K562 (cell line): ENCODE measurements at regions not wholly inside any gene's neighbourhood (a gene's known extent, or its start where the extent isn't known, plus 50 kb on each side); places are given as distances from the start of the nearest gene placed in this dataset.

Experiments
- BRD9 ChIP-seq: fragments of 450-650 bp; IDR thresholded peaks from 2 replicates; pipeline ENCODE4 v1.6.1; 2018; ENCODE audit warnings: low read depth; ENCODE audit not compliant: partially characterized antibody
- CBFB ChIP-seq: sonication (generic); formaldehyde crosslinking; IDR thresholded peaks from 2 replicates; pipeline ENCODE4 v1.4.0; 2020; ENCODE audit warnings: mild to moderate bottlenecking, missing genetic modification reagents
- CTBP1 ChIP-seq: fragments of 450-650 bp; IDR thresholded peaks from 2 replicates; pipeline ENCODE4 v1.6.1; 2016; ENCODE audit warnings: borderline replicate concordance
- EZH2 ChIP-seq: IDR thresholded peaks from 2 replicates; pipeline ENCODE4 v1.6.1; 2012; ENCODE audit warnings: low read depth, mild to moderate bottlenecking, inconsistent platforms, low read length, borderline replicate concordance
- FOXM1 ChIP-seq, 2 experiments: fragments of 450-650 bp in 1 of 2; sonication (generic) in 1 of 2; formaldehyde crosslinking in 1 of 2; IDR thresholded peaks; 2 replicates each; pipeline versions ENCODE4 v1.6.1 to v1.9.0; 2017 to 2022; ENCODE audit warnings: low read depth in 2 of 2, mild to moderate bottlenecking in 2 of 2, missing genetic modification reagents in 1 of 2, moderate library complexity in 1 of 2
- MAZ ChIP-seq, 2 experiments: fragments of 450-650 bp in 1 of 2; sonication (generic) in 1 of 2; formaldehyde crosslinking; IDR thresholded peaks in 1 of 2; conservative IDR thresholded peaks in 1 of 2; 2 replicates each; pipeline versions ENCODE4 v1.4.0 to v1.5.0; 2020; ENCODE audit warnings: mild to moderate bottlenecking in 1 of 2, missing genetic modification reagents in 1 of 2
- MTA1 ChIP-seq: fragments of 450-650 bp; IDR thresholded peaks from 2 replicates; pipeline ENCODE4 v1.6.1; 2017; ENCODE audit warnings: borderline replicate concordance
- NFE2L1 ChIP-seq: fragments of 450-650 bp; IDR thresholded peaks from 2 replicates; pipeline ENCODE4 v1.6.1; 2016; ENCODE audit warnings: missing genetic modification characterization, low read depth, mild to moderate bottlenecking, missing compliant biosample characterization, moderate library complexity, borderline replicate concordance
- PTRF ChIP-seq: fragments of 450-650 bp; IDR thresholded peaks from 2 replicates; pipeline ENCODE4 v1.6.1; 2016; ENCODE audit warnings: mild to moderate bottlenecking, missing genetic modification characterization, missing compliant biosample characterization
- RNF2 ChIP-seq: sonication (generic); IDR thresholded peaks from 2 replicates; pipeline ENCODE4 v1.6.1; 2016
- STAG1 ChIP-seq: sonication (generic); formaldehyde crosslinking; IDR thresholded peaks from 2 replicates; pipeline ENCODE4 v1.5.0; 2020; ENCODE audit warnings: missing genetic modification reagents, borderline replicate concordance
- TEAD4 ChIP-seq, 2 experiments: sonication (generic) in 1 of 2; formaldehyde crosslinking in 1 of 2; IDR thresholded peaks; 2 replicates each; pipeline versions ENCODE4 v1.6.1 to v1.8.0; 2012 to 2022; ENCODE audit warnings: borderline replicate concordance in 1 of 2, inconsistent platforms in 1 of 2, low read length in 1 of 2, mild to moderate bottlenecking in 1 of 2, missing genetic modification reagents in 1 of 2
- ZC3H4 ChIP-seq: sonication (generic); formaldehyde crosslinking; IDR thresholded peaks from 2 replicates; pipeline ENCODE4 v1.9.0; 2021; ENCODE audit warnings: missing genetic modification reagents, borderline replicate concordance
- TF ChIP-seq, protein P1 (sequence below): sonication (generic); formaldehyde crosslinking; IDR thresholded peaks from 2 replicates; pipeline ENCODE4 v1.8.0; 2023; ENCODE audit warnings: mild to moderate bottlenecking, missing genetic modification reagents
- TF ChIP-seq, protein P2 (sequence below): fragments of 450-650 bp; IDR thresholded peaks from 2 replicates; pipeline ENCODE4 v1.6.1; 2016; ENCODE audit warnings: antibody characterized with exemption
- TF ChIP-seq, protein P3 (sequence below): fragments of 150-350 bp; conservative IDR thresholded peaks from 2 replicates; pipeline ENCODE4 v1.6.1; 2014; ENCODE audit warnings: low read length
- TF ChIP-seq, protein P4 (sequence below): conservative IDR thresholded peaks from 2 replicates; pipeline ENCODE4 v1.6.1; 2011; ENCODE audit warnings: low read depth, mild to moderate bottlenecking, low read length; ENCODE audit not compliant: control insufficient read depth

DNA sequence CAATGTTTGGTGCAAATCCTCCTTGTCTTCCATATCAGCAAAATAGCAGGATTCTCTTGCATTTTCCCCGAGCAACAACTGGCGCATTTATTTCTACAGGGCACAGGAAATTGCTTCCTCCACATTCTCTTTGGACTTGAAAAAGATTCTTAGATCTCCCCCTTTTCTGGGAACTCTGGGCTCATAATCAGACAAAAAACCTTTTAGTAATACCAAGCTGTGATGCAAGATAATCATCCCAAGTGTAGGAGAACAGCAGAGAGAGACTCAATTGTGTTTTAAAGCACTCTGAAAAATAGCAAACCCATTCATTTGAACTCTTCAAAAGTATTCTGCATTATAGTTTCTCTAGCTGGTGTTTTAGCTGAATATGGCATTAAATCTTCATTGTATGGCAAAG, 419.6 kb upstream of the NPVF start (continued):
- TF ChIP-seq, protein P1, sequence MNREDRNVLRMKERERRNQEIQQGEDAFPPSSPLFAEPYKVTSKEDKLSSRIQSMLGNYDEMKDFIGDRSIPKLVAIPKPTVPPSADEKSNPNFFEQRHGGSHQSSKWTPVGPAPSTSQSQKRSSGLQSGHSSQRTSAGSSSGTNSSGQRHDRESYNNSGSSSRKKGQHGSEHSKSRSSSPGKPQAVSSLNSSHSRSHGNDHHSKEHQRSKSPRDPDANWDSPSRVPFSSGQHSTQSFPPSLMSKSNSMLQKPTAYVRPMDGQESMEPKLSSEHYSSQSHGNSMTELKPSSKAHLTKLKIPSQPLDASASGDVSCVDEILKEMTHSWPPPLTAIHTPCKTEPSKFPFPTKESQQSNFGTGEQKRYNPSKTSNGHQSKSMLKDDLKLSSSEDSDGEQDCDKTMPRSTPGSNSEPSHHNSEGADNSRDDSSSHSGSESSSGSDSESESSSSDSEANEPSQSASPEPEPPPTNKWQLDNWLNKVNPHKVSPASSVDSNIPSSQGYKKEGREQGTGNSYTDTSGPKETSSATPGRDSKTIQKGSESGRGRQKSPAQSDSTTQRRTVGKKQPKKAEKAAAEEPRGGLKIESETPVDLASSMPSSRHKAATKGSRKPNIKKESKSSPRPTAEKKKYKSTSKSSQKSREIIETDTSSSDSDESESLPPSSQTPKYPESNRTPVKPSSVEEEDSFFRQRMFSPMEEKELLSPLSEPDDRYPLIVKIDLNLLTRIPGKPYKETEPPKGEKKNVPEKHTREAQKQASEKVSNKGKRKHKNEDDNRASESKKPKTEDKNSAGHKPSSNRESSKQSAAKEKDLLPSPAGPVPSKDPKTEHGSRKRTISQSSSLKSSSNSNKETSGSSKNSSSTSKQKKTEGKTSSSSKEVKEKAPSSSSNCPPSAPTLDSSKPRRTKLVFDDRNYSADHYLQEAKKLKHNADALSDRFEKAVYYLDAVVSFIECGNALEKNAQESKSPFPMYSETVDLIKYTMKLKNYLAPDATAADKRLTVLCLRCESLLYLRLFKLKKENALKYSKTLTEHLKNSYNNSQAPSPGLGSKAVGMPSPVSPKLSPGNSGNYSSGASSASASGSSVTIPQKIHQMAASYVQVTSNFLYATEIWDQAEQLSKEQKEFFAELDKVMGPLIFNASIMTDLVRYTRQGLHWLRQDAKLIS (CRISPR knock-in tag) = no peak
- no peak for TF ChIP-seq RNF2
- no peak for TF ChIP-seq CBFB (CRISPR knock-in tag)
- no peak for TF ChIP-seq MTA1
- no peak for TF ChIP-seq PTRF
- TF ChIP-seq, protein P2, sequence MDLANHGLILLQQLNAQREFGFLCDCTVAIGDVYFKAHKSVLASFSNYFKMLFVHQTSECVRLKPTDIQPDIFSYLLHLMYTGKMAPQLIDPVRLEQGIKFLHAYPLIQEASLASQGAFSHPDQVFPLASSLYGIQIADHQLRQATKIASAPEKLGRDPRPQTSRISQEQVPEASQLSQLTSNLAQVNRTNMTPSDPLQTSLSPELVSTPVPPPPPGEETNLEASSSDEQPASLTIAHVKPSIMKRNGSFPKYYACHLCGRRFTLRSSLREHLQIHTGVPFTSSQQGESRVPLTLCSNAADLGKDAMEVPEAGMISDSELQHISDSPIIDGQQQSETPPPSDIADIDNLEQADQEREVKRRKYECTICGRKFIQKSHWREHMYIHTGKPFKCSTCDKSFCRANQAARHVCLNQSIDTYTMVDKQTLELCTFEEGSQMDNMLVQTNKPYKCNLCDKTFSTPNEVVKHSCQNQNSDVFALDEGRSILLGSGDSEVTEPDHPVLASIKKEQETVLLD = no peak
- no peak for TF ChIP-seq STAG1
- TF ChIP-seq ZC3H4 = no peak
- no peak for TF ChIP-seq CTBP1
- TF ChIP-seq, protein P3, sequence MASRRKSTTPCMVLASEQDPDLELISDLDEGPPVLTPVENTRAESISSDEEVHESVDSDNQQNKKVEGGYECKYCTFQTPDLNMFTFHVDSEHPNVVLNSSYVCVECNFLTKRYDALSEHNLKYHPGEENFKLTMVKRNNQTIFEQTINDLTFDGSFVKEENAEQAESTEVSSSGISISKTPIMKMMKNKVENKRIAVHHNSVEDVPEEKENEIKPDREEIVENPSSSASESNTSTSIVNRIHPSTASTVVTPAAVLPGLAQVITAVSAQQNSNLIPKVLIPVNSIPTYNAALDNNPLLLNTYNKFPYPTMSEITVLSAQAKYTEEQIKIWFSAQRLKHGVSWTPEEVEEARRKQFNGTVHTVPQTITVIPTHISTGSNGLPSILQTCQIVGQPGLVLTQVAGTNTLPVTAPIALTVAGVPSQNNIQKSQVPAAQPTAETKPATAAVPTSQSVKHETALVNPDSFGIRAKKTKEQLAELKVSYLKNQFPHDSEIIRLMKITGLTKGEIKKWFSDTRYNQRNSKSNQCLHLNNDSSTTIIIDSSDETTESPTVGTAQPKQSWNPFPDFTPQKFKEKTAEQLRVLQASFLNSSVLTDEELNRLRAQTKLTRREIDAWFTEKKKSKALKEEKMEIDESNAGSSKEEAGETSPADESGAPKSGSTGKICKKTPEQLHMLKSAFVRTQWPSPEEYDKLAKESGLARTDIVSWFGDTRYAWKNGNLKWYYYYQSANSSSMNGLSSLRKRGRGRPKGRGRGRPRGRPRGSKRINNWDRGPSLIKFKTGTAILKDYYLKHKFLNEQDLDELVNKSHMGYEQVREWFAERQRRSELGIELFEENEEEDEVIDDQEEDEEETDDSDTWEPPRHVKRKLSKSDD = no peak
- no peak for TF ChIP-seq NFE2L1 (tag)
- TF ChIP-seq MAZ (CRISPR knock-in tag; conservative IDR thresholded peaks at IDR 0.05 in 1 of 2, IDR thresholded peaks at IDR 0.05 in 1 of 2) = no peak
- no peak for TF ChIP-seq EZH2
- no peak for TF ChIP-seq FOXM1 (IDR thresholded peaks at IDR 0.05; ENCODE audit: low read depth)
- TF ChIP-seq FOXM1 (CRISPR knock-in tag; IDR thresholded peaks at IDR 0.05; ENCODE audit: low read depth) = no peak
- TF ChIP-seq, protein P4, sequence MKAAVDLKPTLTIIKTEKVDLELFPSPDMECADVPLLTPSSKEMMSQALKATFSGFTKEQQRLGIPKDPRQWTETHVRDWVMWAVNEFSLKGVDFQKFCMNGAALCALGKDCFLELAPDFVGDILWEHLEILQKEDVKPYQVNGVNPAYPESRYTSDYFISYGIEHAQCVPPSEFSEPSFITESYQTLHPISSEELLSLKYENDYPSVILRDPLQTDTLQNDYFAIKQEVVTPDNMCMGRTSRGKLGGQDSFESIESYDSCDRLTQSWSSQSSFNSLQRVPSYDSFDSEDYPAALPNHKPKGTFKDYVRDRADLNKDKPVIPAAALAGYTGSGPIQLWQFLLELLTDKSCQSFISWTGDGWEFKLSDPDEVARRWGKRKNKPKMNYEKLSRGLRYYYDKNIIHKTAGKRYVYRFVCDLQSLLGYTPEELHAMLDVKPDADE = no peak
- TF ChIP-seq TEAD4 (IDR thresholded peaks at IDR 0.05; ENCODE audit: low read length) = peak; percentile 52; the same call in 1 of the 2 replicates
- TF ChIP-seq TEAD4 (CRISPR knock-in tag; IDR thresholded peaks at IDR 0.05; ENCODE audit: borderline replicate concordance) = no peak
- no peak for TF ChIP-seq BRD9
